Mammary epithelial cell (primary cell): ENCODE measurements at regions not wholly inside any gene's neighbourhood (a gene's known extent, or its start where the extent isn't known, plus 50 kb on each side); places are given as distances from the start of the nearest gene placed in this dataset.

Source experiments
- EZH2 ChIP-seq: IDR thresholded peaks from 2 replicates; pipeline ENCODE4 v1.6.1; 2012; ENCODE audit warnings: low read length, inconsistent platforms, borderline replicate concordance
- TF ChIP-seq, protein P1 (sequence below), 2 donors: IDR thresholded peaks in 1 of 2; conservative IDR thresholded peaks in 1 of 2; 2 replicates each; pipeline ENCODE4 v1.5.1; 2011 to 2012; ENCODE audit warnings: inconsistent platforms in 2 of 2, low read length in 2 of 2, mild to moderate bottlenecking in 2 of 2, control low read depth in 1 of 2, low read depth in 1 of 2; ENCODE audit not compliant: insufficient read depth in 1 of 2; ENCODE audit errors: extremely low read depth in 1 of 2

DNA sequence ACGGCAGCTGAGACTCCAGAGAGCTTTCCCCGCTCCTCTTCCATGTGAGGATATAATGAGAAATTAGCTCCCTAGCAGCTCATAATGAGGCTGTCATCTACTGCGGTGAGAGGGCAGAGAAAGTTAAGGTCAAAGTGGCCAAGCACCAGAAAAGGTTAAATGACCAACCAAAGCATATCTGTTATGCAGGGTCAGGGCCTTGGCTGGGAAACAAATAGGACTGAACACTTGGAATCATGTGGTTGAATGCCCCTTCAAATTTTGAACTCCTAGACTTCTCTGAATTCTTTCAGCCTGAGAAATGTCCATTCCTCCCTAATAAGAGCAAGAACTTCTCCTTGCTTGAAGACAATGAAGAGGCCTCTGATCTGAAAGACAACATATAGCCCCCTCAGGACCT is 115.9 kb downstream of the TM2D1 start:
- TF ChIP-seq EZH2 = no peak
- TF ChIP-seq, protein P1, sequence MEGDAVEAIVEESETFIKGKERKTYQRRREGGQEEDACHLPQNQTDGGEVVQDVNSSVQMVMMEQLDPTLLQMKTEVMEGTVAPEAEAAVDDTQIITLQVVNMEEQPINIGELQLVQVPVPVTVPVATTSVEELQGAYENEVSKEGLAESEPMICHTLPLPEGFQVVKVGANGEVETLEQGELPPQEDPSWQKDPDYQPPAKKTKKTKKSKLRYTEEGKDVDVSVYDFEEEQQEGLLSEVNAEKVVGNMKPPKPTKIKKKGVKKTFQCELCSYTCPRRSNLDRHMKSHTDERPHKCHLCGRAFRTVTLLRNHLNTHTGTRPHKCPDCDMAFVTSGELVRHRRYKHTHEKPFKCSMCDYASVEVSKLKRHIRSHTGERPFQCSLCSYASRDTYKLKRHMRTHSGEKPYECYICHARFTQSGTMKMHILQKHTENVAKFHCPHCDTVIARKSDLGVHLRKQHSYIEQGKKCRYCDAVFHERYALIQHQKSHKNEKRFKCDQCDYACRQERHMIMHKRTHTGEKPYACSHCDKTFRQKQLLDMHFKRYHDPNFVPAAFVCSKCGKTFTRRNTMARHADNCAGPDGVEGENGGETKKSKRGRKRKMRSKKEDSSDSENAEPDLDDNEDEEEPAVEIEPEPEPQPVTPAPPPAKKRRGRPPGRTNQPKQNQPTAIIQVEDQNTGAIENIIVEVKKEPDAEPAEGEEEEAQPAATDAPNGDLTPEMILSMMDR (conservative IDR thresholded peaks at IDR 0.05 in 1 of 2, IDR thresholded peaks at IDR 0.05 in 1 of 2; ENCODE audit: extremely low read depth in 1 of 2, insufficient read depth in 1 of 2, low read depth in 1 of 2, low read length in 2 of 2) = no peak
